H9 (cell line): ENCODE measurements at regions not wholly inside any gene's neighbourhood (a gene's known extent, or its start where the extent isn't known, plus 50 kb on each side); places are given as distances from the start of the nearest gene placed in this dataset.

Source experiments
- DNase-seq: peaks from one replicate; pipeline ENCODE4 v3.0.0-alpha.2; 2017
- H2AFZ ChIP-seq: one replicate; pipeline ENCODE4 v1.6.1; 2013; ENCODE audit warnings: mild to moderate bottlenecking, low read length, control low read depth, moderate library complexity
- H2AK5ac ChIP-seq: 2 replicates; pipeline ENCODE4 v1.6.1; 2013; ENCODE audit warnings: low read length, control low read depth, mixed read lengths; ENCODE audit not compliant: insufficient read length
- H2BK120ac ChIP-seq: one replicate; pipeline ENCODE4 v1.6.1; 2013; ENCODE audit warnings: low read depth, mild to moderate bottlenecking, low read length, control low read depth, inconsistent platforms; ENCODE audit not compliant: poor library complexity, severe bottlenecking
- H2BK12ac ChIP-seq: 2 replicates; pipeline ENCODE4 v1.6.1; 2013; ENCODE audit warnings: low read length, control low read depth, mixed read lengths, low read depth; ENCODE audit not compliant: insufficient read length
- H2BK15ac ChIP-seq: 2 replicates; pipeline ENCODE4 v1.6.1; 2013; ENCODE audit warnings: low read depth, low read length, control low read depth
- H2BK20ac ChIP-seq: one replicate; pipeline ENCODE4 v1.6.1; 2013; ENCODE audit warnings: low read depth, mild to moderate bottlenecking, low read length, control low read depth, inconsistent platforms; ENCODE audit not compliant: poor library complexity, severe bottlenecking
- H2BK5ac ChIP-seq: 2 replicates; pipeline ENCODE4 v1.6.1; 2013; ENCODE audit warnings: low read length, control low read depth, mixed read lengths; ENCODE audit not compliant: insufficient read length
- H3K14ac ChIP-seq: 2 replicates; pipeline ENCODE4 v1.6.1; 2013; ENCODE audit warnings: low read length, control low read depth; ENCODE audit not compliant: insufficient read depth
- H3K18ac ChIP-seq: 2 replicates; pipeline ENCODE4 v1.6.1; 2013; ENCODE audit warnings: low read depth, mild to moderate bottlenecking, mixed read lengths, low read length, control low read depth; ENCODE audit not compliant: insufficient read length
- H3K23ac ChIP-seq: 2 replicates; pipeline ENCODE4 v1.6.1; 2013; ENCODE audit warnings: low read length, control low read depth, mixed read lengths, low read depth; ENCODE audit not compliant: insufficient read length
- H3K23me2 ChIP-seq: 2 replicates; pipeline ENCODE4 v1.6.1; 2013; ENCODE audit warnings: low read depth, mild to moderate bottlenecking, mixed read lengths, low read length, control low read depth; ENCODE audit not compliant: insufficient read length, poor library complexity, severe bottlenecking
- H3K27ac ChIP-seq: 2 replicates; pipeline ENCODE4 v1.5.1; 2013; ENCODE audit warnings: low read length, control low read depth, mixed read lengths, low read depth; ENCODE audit not compliant: insufficient read length
- H3K27me3 ChIP-seq: 2 replicates; pipeline ENCODE4 v1.6.1; 2013; ENCODE audit warnings: low read length, control low read depth, inconsistent platforms; ENCODE audit not compliant: insufficient read depth
- H3K4ac ChIP-seq: 2 replicates; pipeline ENCODE4 v1.6.1; 2013; ENCODE audit warnings: low read depth, mild to moderate bottlenecking, control low read depth, inconsistent platforms, low read length, moderate library complexity
- H3K4me1 ChIP-seq: 2 replicates; pipeline ENCODE4 v1.6.1; 2013; ENCODE audit warnings: low read length, control low read depth, inconsistent platforms; ENCODE audit not compliant: insufficient read depth
- H3K4me2 ChIP-seq: 2 replicates; pipeline ENCODE4 v1.6.1; 2013; ENCODE audit warnings: low read length, control low read depth, mixed read lengths; ENCODE audit not compliant: insufficient read length, insufficient read depth
- H3K56ac ChIP-seq: 2 replicates; pipeline ENCODE4 v1.6.1; 2013; ENCODE audit warnings: low read depth, mild to moderate bottlenecking, mixed read lengths, low read length, control low read depth; ENCODE audit not compliant: insufficient read length
- H3K79me1 ChIP-seq: 2 replicates; pipeline ENCODE4 v1.6.1; 2013; ENCODE audit warnings: low read depth, mild to moderate bottlenecking, moderate library complexity, low read length, control low read depth, inconsistent platforms; ENCODE audit not compliant: insufficient read depth, poor library complexity, severe bottlenecking
- H3K79me2 ChIP-seq: 2 replicates; pipeline ENCODE4 v1.6.1; 2013; ENCODE audit warnings: low read length, control low read depth, inconsistent platforms; ENCODE audit not compliant: insufficient read depth
- H3K9ac ChIP-seq: 2 replicates; pipeline ENCODE4 v1.6.1; 2013; ENCODE audit warnings: low read length, control low read depth, mixed read lengths; ENCODE audit not compliant: insufficient read length; ENCODE audit errors: extremely low read depth
- H3K9me3 ChIP-seq: one replicate; pipeline ENCODE4 v1.6.1; 2013; ENCODE audit warnings: low read depth, low read length, inconsistent platforms; ENCODE audit not compliant: control insufficient read depth
- H3T11ph ChIP-seq: one replicate; pipeline ENCODE4 v1.6.1; 2013; ENCODE audit warnings: mild to moderate bottlenecking, low read length, control low read depth, inconsistent platforms
- H4K20me1 ChIP-seq: one replicate; pipeline ENCODE4 v1.6.1; 2013; ENCODE audit not compliant: control insufficient read depth, insufficient read length, insufficient read depth
- H4K5ac ChIP-seq: 2 replicates; pipeline ENCODE4 v1.6.1; 2013; ENCODE audit warnings: low read depth, mild to moderate bottlenecking, mixed read lengths, low read length, control low read depth; ENCODE audit not compliant: insufficient read length
- H4K8ac ChIP-seq: replicated peaks from 2 replicates; pipeline ENCODE4 v1.6.1; 2013; ENCODE audit warnings: low read length, control low read depth, mixed read lengths, low read depth; ENCODE audit not compliant: insufficient read length
- H4K91ac ChIP-seq: 2 replicates; pipeline ENCODE4 v1.6.1; 2013; ENCODE audit warnings: low read depth, mild to moderate bottlenecking, moderate library complexity, mixed read lengths, low read length, control low read depth; ENCODE audit not compliant: insufficient read length
- H3K27ac Mint-ChIP-seq, 3 experiments: 2 replicates in 2 of 3; 3 replicates in 1 of 3; pipeline ENCODE4 v1.8.0; 2020 to 2021; ENCODE audit warnings: mixed read lengths in 3 of 3, mild to moderate bottlenecking in 1 of 3, moderate library complexity in 1 of 3
- H3K27me3 Mint-ChIP-seq: 2 replicates; pipeline ENCODE4 v1.8.0; 2021; ENCODE audit warnings: low read depth, mild to moderate bottlenecking, moderate library complexity, mixed read lengths
- H3K36me3 Mint-ChIP-seq, 3 experiments: 2 replicates in 2 of 3; 3 replicates in 1 of 3; pipeline ENCODE4 v1.8.0; 2020 to 2021; ENCODE audit warnings: low read depth in 3 of 3, mixed read lengths in 3 of 3; ENCODE audit not compliant: insufficient read depth in 1 of 3
- H3K4me1 Mint-ChIP-seq, 2 experiments: 2 replicates each; pipeline ENCODE4 v1.8.0; 2020; ENCODE audit warnings: mixed read lengths in 2 of 2
- H3K4me3 Mint-ChIP-seq, 2 experiments: 2 replicates in 1 of 2; 3 replicates in 1 of 2; pipeline ENCODE4 v1.8.0; 2020 to 2021; ENCODE audit warnings: mild to moderate bottlenecking in 2 of 2, mixed read lengths in 2 of 2, moderate library complexity in 1 of 2
- H3K9me3 Mint-ChIP-seq, 2 experiments: 2 replicates in 1 of 2; 3 replicates in 1 of 2; pipeline ENCODE4 v1.8.0; 2020; ENCODE audit warnings: mild to moderate bottlenecking in 2 of 2, mixed read lengths in 2 of 2, moderate library complexity in 1 of 2
- WGBS: extraction: QIAGEN DNeasy Blood & Tissue Kit; methylation state at CpG from one replicate; pipeline ENCODE4 v1.1.7; 2013; ENCODE audit warnings: missing lambda C conversion rate, low lambda C conversion rate, mixed read lengths; ENCODE audit not compliant: insufficient read length; ENCODE audit errors: extremely low coverage; 5-methylcytosine and 5-hydroxymethylcytosine counted together
- TF ChIP-seq, protein P1 (sequence below): fragments of 200-600 bp; sonication (generic); conservative IDR thresholded peaks from 3 replicates; pipeline ENCODE4 v1.8.0; 2021; ENCODE audit warnings: antibody characterized with exemption, mild to moderate bottlenecking

DNA sequence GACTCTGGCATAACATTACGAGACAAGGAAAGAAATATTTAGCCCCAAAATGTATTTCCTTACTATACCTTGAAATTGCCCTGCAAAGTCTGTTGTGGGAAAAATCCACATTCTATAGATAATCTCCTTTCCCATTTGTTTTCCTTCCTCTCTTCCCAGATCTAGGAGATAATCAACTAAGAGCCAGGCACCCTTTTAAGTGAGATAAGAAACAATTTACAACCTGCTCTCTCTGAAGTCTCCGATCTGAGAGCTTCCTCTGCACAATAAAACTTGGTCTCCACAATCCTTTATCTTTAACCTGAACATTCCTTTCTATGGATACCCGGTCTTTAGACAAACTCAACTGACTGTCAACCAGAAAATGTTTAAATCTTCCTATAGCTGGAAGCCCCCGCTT is 1160.7 kb upstream of the NRXN1 start:
- Histone ChIP-seq H3K14ac (no peak overlapping the region), H3K23ac (no peak overlapping the region), H3K4ac (no peak overlapping the region), H4K5ac (no peak overlapping the region), H2AK5ac (no peak overlapping the region), H2BK120ac (no peak overlapping the region), H3K79me1 (no peaks in the 10 kb centered on the region), H4K8ac (no peak overlapping the region), H3T11ph (no peak overlapping the region), H3K27ac (no peak overlapping the region), H3K27me3 (no peaks in the 10 kb centered on the region; the same call in 1 of the 2 replicates), H3K4me2 (no peak overlapping the region), H3K79me2 (no peaks in the 10 kb centered on the region), H2AFZ (no peak overlapping the region), H2BK20ac (no peak overlapping the region), H2BK15ac (no peak overlapping the region), H3K9ac (no peak overlapping the region), H2BK5ac (no peak overlapping the region), H3K18ac (no peak overlapping the region), H3K9me3 (no peaks in the 10 kb centered on the region), H3K23me2 (no peaks in the 10 kb centered on the region), H3K4me1 (no peaks in the 10 kb centered on the region), H3K56ac (no peak overlapping the region), H4K91ac (no peak overlapping the region), H2BK12ac (no peak overlapping the region), H4K20me1 (no peaks in the 10 kb centered on the region)
- TF ChIP-seq, protein P1, sequence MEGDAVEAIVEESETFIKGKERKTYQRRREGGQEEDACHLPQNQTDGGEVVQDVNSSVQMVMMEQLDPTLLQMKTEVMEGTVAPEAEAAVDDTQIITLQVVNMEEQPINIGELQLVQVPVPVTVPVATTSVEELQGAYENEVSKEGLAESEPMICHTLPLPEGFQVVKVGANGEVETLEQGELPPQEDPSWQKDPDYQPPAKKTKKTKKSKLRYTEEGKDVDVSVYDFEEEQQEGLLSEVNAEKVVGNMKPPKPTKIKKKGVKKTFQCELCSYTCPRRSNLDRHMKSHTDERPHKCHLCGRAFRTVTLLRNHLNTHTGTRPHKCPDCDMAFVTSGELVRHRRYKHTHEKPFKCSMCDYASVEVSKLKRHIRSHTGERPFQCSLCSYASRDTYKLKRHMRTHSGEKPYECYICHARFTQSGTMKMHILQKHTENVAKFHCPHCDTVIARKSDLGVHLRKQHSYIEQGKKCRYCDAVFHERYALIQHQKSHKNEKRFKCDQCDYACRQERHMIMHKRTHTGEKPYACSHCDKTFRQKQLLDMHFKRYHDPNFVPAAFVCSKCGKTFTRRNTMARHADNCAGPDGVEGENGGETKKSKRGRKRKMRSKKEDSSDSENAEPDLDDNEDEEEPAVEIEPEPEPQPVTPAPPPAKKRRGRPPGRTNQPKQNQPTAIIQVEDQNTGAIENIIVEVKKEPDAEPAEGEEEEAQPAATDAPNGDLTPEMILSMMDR = no peak
- peaks cover 2 to 3% of the 10 kb centered on the region in 2 experiments; a peak in 2 of 4 replicates for H3K4me1 Mint-ChIP-seq
- H3K4me3 Mint-ChIP-seq = no peak overlapping the region
- no CpG with 5 or more reads among the region's 4 CpGs for WGBS
- H3K36me3 Mint-ChIP-seq = no peaks in the 10 kb centered on the region
- no peak overlapping the region; a peak in 2 of 7 replicates for H3K27ac Mint-ChIP-seq
- H3K9me3 Mint-ChIP-seq = no peaks in the 10 kb centered on the region
- no peak for DNase-seq
- no peaks in the 10 kb centered on the region for H3K27me3 Mint-ChIP-seq
